ENCODE measurements at regions not wholly inside any gene's neighbourhood (a gene's known extent, or its start where the extent isn't known, plus 50 kb on each side); places are given as distances from the start of the nearest gene placed in this dataset.

- no peaks in the 10 kb centered on the region for H3K9me3 ChIP-seq
- TF ChIP-seq POLR2A (IDR thresholded peaks at IDR 0.05), result no peak
- TF ChIP-seq CTCF (IDR thresholded peaks at IDR 0.05), result no peak
- intact Hi-C loops (cut with DNase I; ENCODE audit: low total_unique reads), result no loop called here
- DNase-seq, result no peak
- no peaks in the 10 kb centered on the region for H3K36me3 ChIP-seq (ENCODE audit: low read depth, missing control alignments)
- H3K27ac ChIP-seq, result no peak overlapping the region
- no peaks in the 10 kb centered on the region for H3K4me1 ChIP-seq
- no peaks in the 10 kb centered on the region for H3K27me3 ChIP-seq
- H3K4me3 ChIP-seq, result no peak overlapping the region
- 92 to 95% methylated on average over 2 of the region's 2 CpGs for WGBS, 2 donors
Measured at GRCh38 chr10:3714967-3715366, 70.0 kb downstream of the KLF6 start.

GRCh38 chr10:3714531-3714930 is 70.5 kb downstream of the KLF6 start:
- no peak overlapping the region for H3K4me3 ChIP-seq
- H3K4me1 ChIP-seq, result no peaks in the 10 kb centered on the region
- WGBS, 2 donors, result 88 to 93% methylated on average over 6 of the region's 6 CpGs
- intact Hi-C loops (cut with DNase I; ENCODE audit: low total_unique reads), result no loop called here
- no peak for DNase-seq
- no peaks in the 10 kb centered on the region for H3K36me3 ChIP-seq (ENCODE audit: low read depth, missing control alignments)
- H3K27me3 ChIP-seq, result no peaks in the 10 kb centered on the region
- no peak overlapping the region for H3K27ac ChIP-seq
- TF ChIP-seq POLR2A (IDR thresholded peaks at IDR 0.05), result no peak
- no peak for TF ChIP-seq CTCF (IDR thresholded peaks at IDR 0.05)
- no peaks in the 10 kb centered on the region for H3K9me3 ChIP-seq

- Histone ChIP-seq H3K27me3 (no peaks in the 10 kb centered on the region), H3K36me3 (ENCODE audit: low read depth, missing control alignments) (no peaks in the 10 kb centered on the region), H3K4me1 (no peaks in the 10 kb centered on the region), H3K27ac (no peak overlapping the region), H3K4me3 (no peak overlapping the region), H3K9me3 (no peaks in the 10 kb centered on the region)
- 90 to 92% methylated on average over 1 of the region's 1 CpG for WGBS, 2 donors
- TF ChIP-seq POLR2A (IDR thresholded peaks at IDR 0.05) (no peak), CTCF (IDR thresholded peaks at IDR 0.05) (no peak)
- no peak for DNase-seq
- intact Hi-C loops (cut with DNase I; ENCODE audit: low total_unique reads), result no loop called here
Measured at GRCh38 chr10:3712707-3713106, 72.3 kb downstream of the KLF6 start.

GRCh38 chr10:3711918-3712317 is 73.1 kb downstream of the KLF6 start:
- no peak overlapping the region for H3K27ac ChIP-seq
- H3K4me1 ChIP-seq, result no peaks in the 10 kb centered on the region
- intact Hi-C loops (cut with DNase I; ENCODE audit: low total_unique reads), result no loop called here
- no peaks in the 10 kb centered on the region for H3K9me3 ChIP-seq
- TF ChIP-seq POLR2A (IDR thresholded peaks at IDR 0.05) (no peak), CTCF (IDR thresholded peaks at IDR 0.05) (no peak)
- DNase-seq, result no peak
- no peak overlapping the region for H3K4me3 ChIP-seq
- H3K27me3 ChIP-seq, result no peaks in the 10 kb centered on the region
- no peaks in the 10 kb centered on the region for H3K36me3 ChIP-seq (ENCODE audit: low read depth, missing control alignments)

GRCh38 chr10:3710764-3711163 is 74.2 kb downstream of the KLF6 start:
- Histone ChIP-seq H3K4me1 (no peaks in the 10 kb centered on the region), H3K27ac (no peak overlapping the region), H3K9me3 (no peaks in the 10 kb centered on the region), H3K4me3 (no peak overlapping the region), H3K27me3 (no peaks in the 10 kb centered on the region), H3K36me3 (ENCODE audit: low read depth, missing control alignments) (no peaks in the 10 kb centered on the region)
- no peak for DNase-seq
- 72 to 76% methylated on average over 3 of the region's 3 CpGs for WGBS, 2 donors
- intact Hi-C loops (cut with DNase I; ENCODE audit: low total_unique reads), result no loop called here
- no peak for TF ChIP-seq CTCF (IDR thresholded peaks at IDR 0.05)
- no peak for TF ChIP-seq POLR2A (IDR thresholded peaks at IDR 0.05)
